Urothelium cell line (cell line): ENCODE measurements at regions not wholly inside any gene's neighbourhood (a gene's known extent, or its start where the extent isn't known, plus 50 kb on each side); places are given as distances from the start of the nearest gene placed in this dataset.
"Not testable (repeated sequence)": the region's sequence is repeated elsewhere in the genome, so short reads cannot be mapped to it uniquely, and the experiment has no call there.

ENCODE experiments used
- DNase-seq: peaks from one replicate; pipeline ENCODE4 v3.0.0; 2011; ENCODE audit warnings: low spot score, mixed read lengths
- FAIRE-seq: peaks from 2 replicates; lab custom pipeline; 2011; peaks lifted over from hg19 to GRCh38; lab: Jason Lieb, UNC

GRCh38 chr12:83985084-83985483, 927.5 kb downstream of the SLC6A15 start:
- DNase-seq (no peak), FAIRE-seq (no peak)

- FAIRE-seq (no peak), DNase-seq (no peak)
Measured at GRCh38 chr12:83980398-83980797, 932.2 kb downstream of the SLC6A15 start.

- DNase-seq, result no peak
- FAIRE-seq, result no peak
Measured at GRCh38 chr12:83979785-83980184, 932.8 kb downstream of the SLC6A15 start.

- DNase-seq (no peak), FAIRE-seq (no peak)
Measured at GRCh38 chr12:83971781-83972180, 940.8 kb downstream of the SLC6A15 start.

GRCh38 chr12:83960767-83961166, 951.8 kb downstream of the SLC6A15 start:
- DNase-seq (no peak), FAIRE-seq (no peak)

GRCh38 chr12:83958997-83959396, 953.6 kb downstream of the SLC6A15 start:
- DNase-seq (no peak), FAIRE-seq (no peak)

GRCh38 chr12:83954956-83955601, 957.5 kb downstream of the SLC6A15 start:
- DNase-seq (no peak), FAIRE-seq (no peak)

GRCh38 chr12:83954071-83954789, 958.4 kb downstream of the SLC6A15 start:
- DNase-seq (no peak), FAIRE-seq (no peak)

- DNase-seq, result no peak
- no peak for FAIRE-seq
Measured at GRCh38 chr12:83945871-83946270, 966.7 kb downstream of the SLC6A15 start.

GRCh38 chr12:83939718-83940117, 972.9 kb downstream of the SLC6A15 start:
- DNase-seq (no peak), FAIRE-seq (no peak)

GRCh38 chr12:83933615-83934014, 979.0 kb downstream of the SLC6A15 start:
- FAIRE-seq, result no peak

GRCh38 chr12:83932011-83932410, 980.6 kb downstream of the SLC6A15 start:
- DNase-seq, result no peak
- FAIRE-seq, result no peak

More at GRCh38 chr12:83933615-83934014, 979.0 kb downstream of the SLC6A15 start:
- DNase-seq, result no peak

- DNase-seq (no peak), FAIRE-seq (no peak)
Measured at GRCh38 chr12:83931451-83931850, 981.1 kb downstream of the SLC6A15 start.

- not testable (repeated sequence) for DNase-seq, FAIRE-seq
Measured at GRCh38 chr12:83929792-83930191, 982.8 kb downstream of the SLC6A15 start.

- FAIRE-seq (no peak), DNase-seq (no peak)
Measured at GRCh38 chr12:83920821-83921547, 991.6 kb downstream of the SLC6A15 start.

GRCh38 chr12:83919081-83919480, 993.5 kb downstream of the SLC6A15 start:
- FAIRE-seq (no peak), DNase-seq (no peak)

GRCh38 chr12:83904175-83904574, 1008.4 kb downstream of the SLC6A15 start:
- DNase-seq (no peak), FAIRE-seq (no peak)

GRCh38 chr12:83896416-83896815, 1016.2 kb downstream of the SLC6A15 start:
- DNase-seq, result no peak
- no peak for FAIRE-seq

GRCh38 chr12:83893101-83893500, 1019.5 kb downstream of the SLC6A15 start:
- no peak for FAIRE-seq
- no peak for DNase-seq

- FAIRE-seq (no peak), DNase-seq (no peak)
Measured at GRCh38 chr12:83889745-83890144, 1022.9 kb downstream of the SLC6A15 start.

GRCh38 chr12:83886479-83886878, 1026.1 kb downstream of the SLC6A15 start:
- no peak for FAIRE-seq
- DNase-seq, result no peak
